ENCODE measurements at regions not wholly inside any gene's neighbourhood (a gene's known extent, or its start where the extent isn't known, plus 50 kb on each side); places are given as distances from the start of the nearest gene placed in this dataset.

DNA sequence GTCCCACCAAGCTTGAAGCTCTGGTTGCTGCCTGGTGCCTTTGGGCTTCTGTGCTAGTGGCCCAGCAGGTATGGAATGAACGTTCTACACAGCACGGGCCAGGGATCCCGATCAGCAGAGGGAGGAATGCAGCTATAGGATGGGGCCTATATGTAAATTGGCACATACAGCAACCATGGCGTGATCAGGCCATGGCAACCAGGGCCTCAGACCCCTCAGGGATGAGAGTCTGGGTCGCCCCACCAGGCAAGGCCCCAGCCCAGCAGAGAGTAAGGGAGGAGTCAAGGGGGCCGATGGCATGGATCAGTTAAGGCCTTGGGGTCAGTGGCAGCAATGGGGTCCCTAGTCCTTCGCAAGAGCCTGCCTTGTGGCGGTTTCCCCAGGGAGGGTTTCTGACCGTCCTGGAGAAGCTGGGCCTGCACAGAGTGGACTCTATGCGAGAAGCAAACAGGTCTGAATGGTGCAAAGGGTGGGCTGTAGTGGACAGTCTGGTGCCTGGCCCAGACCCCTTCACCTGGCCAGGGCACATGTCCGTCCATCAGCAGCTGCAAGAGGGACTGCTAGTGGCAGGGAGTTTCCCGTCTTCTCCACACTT, 98.2 kb upstream of the SLC22A11 start:
- no peak for DNase-seq (ENCODE audit: low spot score)

DNA sequence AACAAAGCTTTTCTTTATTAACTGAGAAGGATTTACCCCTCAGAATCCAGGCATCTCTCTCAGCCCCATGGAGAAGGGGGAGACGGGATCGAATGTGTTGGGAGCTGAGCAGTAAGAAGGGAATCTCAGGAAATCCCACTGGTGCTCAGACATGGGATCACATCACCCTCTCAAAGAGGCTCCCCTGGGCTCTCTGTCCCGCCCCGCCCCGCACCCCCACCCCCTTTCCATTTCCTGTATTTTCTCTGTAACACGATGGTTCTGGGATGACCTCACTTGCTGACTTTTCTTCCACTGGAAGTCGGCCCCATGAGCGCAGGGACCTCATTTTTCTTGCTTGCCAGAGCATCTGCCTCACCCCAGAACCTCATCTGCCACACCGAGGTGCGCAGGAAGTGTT, 96.7 kb upstream of the SLC22A11 start:
- DNase-seq (ENCODE audit: low spot score), result no peak

DNA sequence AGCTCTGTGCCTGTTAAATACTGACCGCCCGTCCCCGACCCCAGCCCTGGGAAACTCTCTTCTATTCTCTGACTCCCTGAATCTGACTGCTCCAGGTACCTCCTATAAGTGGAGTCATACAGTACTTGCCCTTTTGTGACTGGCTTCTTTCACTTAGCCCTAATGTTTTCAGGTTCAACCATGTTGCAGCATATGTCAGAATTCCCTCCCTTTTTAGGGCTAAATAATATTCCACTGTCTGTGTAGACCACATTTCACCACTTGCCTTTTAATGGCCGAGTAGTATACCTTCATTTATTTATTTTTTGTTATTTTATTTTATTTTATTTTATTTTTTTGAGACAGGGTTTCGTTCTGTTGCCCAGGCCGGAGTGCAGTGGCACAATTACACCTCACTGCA, 96.1 kb upstream of the SLC22A11 start:
- no peak for DNase-seq (ENCODE audit: low spot score)

DNA sequence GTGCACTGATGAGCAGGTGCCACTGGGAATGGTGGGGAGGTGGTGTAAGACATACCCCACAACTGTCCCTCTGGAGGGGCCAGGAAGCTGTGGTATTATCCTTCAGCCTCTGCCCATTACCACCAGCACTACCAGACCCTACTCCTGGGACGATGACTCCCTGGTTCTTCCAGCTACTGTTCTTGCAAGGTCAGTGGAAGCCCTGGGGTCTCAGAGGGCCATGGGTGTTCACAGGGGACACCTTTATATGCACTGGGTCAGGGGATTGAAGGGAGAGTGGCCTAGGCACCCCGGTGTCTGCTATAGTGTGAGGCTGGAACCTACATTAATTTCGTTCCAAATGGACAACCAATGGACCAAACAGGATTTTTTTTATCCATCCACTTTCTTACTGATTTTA, 94.7 kb upstream of the SLC22A11 start:
- DNase-seq (ENCODE audit: low spot score), result no peak

DNA sequence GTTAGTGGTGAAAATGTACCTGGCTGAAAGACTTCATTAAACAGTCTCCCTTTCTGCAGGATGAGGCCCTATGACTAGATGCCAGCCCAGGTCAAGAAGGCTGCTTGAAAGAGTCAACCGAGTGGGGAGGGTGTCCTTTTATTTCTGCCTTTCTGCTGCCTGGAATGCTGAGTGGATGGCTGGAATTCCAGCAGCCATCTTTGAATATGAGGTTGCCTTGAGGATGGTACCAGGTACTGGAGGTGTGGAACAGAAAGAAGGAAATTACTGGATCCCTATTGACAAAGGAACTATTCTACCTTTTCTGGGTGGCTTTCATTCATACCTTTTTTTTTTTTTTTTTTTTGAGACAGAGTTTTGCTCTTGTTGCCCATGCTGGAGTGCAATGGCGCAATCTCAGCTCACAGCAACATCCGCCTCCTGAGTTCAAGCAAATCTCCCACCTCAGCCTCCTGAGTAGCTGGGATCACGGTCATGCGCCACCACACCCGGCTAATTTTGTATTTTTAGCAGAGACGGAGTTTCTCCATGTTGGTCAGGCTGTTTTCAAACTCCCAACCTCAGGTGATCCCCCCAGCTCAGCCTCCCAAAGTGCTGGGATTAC, 89.5 kb upstream of the SLC22A11 start:
- DNase-seq (ENCODE audit: low spot score), result no peak

DNA sequence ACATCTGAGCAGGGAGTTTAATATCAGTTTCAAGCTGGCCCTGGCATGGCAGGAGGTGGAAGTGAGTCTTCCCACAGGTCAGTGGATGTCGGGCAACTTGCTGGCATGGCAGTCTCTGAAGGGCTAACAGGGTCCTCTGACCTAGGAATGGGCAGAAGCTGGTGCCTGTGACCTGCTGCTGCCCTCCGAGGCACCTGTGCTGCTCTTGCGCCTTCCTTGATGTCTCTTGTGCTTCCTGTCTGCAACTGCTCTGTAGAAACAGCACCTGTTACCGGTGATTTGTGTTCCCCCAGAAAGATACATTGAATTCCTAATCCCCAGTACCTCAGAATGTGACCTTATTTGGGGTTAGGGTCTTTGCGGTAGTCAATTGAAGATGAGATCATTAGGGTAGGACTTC, 86.5 kb upstream of the SLC22A11 start:
- no peak for DNase-seq (ENCODE audit: low spot score)

DNA sequence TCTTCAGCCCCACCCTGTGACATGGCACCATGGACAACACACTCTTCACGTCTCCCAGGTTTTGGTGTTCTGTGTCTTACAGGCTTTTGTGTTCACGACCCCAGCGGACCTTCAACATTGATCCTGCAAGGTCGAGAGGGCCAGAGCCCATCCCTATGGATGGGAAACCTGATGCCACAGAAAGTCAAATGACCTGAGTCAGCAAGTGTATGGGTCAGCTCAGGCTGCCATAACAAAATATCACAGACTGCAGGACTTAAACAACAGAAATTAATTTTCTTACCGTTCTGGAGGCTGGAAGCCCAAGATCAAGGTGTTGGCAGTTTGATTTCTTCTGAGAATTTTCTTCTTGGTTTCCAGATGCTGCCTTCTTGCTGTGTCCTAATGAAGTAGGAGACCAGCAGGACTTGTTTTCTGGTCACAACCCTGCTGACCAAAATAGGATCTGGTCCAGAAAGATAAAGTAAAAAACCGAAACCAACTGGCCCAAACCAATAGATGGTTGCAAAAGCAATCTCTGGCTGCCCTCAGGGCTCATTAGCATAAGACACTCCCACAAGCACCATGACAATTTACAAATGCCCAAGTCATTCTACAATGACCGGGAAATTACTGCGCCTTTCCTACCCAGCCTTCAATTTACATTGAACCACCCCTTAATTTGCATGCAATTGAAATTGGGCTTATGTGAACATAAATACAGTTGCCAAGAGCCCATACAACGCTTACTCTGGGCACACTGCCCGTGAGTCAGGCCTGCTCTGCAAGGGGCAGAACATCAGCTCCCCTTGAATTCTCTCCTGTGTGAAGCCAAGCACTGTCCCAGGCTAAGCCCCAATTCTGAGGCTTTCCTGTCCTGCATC, 82.9 kb upstream of the SLC22A11 start:
- DNase-seq (ENCODE audit: low spot score), result no peak

DNA sequence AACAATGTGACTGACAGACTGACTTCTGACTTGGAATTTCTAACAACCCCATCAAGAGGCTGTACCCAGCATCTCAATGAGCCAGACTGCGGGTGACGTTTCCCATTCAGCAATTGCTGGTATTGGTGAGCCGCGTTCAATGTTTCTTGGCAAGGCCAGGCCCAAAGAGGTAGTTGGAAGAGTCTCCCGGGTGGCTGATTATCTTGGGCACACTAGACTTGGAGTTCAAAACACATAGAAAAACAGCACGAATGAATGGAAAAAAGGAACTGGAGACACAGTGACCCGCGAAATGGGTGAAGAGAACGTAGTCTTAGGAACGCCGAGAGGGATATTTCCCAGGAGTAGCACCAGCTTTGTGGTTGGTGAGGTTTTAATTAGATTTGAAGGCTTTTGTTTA, 81.1 kb upstream of the SLC22A11 start:
- DNase-seq (ENCODE audit: low spot score), result no peak

DNA sequence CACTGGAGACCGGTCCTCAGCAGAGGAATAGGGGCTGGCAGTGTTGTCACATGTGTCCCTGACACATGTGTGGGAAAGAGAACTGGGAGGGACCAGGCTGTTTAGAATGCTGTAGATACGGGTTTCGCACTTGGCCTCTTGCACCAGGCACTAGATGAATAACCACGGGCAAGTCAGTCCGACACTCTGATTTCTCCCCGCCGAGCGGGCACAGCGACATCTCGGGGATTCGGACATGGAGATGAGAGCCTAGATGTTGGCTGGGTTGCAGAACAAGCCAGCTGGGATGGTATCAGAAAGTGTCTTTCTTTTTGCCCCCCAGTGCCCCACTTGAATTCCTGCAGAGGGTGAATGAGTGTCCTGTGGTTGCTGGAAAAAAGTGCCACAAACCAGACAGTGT, 80.6 kb upstream of the SLC22A11 start:
- DNase-seq (ENCODE audit: low spot score), result no peak

DNA sequence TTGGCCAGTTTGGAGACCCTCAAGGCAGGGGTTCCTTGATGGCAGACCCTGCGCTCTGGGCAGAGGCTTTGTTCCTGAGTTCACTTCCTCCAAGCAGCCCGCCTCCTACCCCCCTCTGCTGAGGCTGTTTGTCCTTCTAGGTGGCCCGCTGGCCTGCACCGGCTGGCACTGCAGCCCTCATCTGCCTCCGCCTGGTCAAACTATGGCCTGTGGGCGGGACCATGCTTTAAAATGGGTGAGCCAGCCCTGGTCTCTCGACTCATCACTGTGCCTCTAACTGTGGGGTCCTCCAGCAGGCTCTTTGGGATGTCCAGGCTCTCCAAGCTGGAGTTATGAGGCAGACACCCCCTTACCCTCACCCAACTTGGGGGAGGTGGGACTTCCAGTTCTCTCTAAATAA, 78.9 kb upstream of the SLC22A11 start:
- no peak for DNase-seq (ENCODE audit: low spot score)

DNA sequence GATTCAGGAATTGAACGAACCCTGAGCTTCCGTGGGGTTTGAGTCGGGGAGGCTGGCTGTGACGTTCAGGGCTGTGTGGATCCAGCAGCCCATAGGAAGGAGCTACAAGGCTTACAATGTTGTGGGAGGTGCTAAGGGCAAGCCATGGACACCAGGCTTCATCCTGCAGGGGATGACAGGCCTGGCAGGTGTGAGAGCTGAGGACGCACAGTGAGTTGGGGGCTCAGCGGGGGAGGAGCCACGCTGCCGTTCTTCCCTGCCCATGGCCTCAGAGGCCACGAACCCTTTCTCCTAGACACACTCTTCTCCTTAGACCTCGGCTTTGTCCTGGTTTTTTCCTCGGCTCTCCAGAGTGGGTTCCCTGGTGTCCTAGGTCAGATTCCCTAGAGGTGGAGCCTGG, 78.1 kb upstream of the SLC22A11 start:
- no peak for DNase-seq (ENCODE audit: low spot score)

DNA sequence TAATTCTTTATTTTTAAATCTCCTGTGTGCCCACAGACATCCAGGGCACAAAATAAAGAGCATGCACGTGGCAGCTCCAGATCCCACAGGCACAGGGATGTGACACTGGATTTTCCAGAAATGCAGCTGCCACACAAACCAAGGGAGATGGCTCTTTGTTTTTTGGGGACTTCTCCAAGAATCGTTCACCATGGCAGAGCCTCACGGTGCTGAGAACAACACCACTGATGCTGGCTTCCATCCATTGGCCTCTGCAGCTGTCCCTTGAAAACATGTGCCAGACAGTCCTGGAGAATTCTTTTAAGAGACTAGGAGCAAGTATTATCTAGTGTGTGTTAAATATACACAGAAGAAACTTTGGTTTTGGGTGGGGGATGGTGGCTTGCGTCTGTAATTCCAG, 73.2 kb upstream of the SLC22A11 start:
- DNase-seq (ENCODE audit: low spot score), result no peak

DNA sequence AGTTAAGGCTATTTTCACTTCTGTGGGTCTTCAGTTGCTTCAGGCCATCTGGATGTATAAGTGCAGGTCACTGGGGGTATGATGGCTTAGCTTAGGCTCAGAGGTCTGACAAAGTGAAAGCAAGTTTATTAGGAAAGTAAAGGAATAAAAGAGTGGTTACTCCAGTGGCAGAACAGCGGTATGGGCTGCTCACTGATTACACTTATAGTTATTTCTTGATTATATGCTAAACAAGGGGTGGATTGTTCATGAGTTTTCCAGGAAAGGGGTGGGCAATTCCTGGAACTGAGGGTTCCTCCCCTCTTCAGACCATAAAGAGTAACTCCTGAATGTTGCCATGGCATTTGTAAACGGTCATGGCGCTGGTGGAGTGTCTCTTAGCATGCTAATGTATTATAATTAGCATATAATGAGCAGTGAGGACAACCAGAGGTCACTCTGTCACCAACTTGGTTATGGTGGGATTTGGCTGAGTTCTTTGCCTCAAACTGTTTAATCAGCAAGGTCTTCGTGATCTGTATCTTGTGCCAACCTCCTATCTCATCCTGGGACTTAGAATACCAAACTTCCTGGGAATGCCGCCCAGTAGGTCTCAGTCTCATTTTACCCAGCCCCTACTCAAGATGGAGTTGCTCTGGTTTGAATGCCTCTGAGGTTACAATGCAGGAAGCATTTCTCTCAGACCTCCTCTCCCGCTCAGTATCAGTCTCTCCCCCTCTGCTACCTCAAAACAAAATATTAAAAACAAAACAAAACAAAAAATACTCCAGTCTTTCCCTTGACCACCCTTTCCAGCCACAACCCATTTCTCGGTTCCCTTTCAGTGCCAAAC, 71.3 kb upstream of the SLC22A11 start:
- DNase-seq (ENCODE audit: low spot score), result no peak

DNA sequence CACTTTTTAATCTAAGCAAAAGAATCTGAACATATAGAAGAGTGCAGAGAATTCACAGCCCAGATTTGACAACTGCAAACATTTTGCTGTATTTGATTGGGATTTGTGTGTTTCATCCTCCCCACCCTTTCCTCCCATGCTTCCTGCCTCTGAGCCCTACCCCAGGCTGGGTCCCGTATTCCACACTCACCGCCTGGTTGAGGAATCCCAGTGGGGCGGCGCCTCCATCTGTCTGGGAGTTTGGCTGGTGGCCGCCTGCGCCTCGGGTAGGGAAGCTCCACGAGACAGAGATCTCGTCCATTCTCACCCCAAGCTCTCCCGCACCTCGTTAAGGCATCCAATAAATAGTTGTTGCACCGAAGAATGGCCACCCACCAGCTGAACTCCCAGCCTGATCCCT, 70.7 kb upstream of the SLC22A11 start:
- DNase-seq (ENCODE audit: low spot score), result no peak

DNA sequence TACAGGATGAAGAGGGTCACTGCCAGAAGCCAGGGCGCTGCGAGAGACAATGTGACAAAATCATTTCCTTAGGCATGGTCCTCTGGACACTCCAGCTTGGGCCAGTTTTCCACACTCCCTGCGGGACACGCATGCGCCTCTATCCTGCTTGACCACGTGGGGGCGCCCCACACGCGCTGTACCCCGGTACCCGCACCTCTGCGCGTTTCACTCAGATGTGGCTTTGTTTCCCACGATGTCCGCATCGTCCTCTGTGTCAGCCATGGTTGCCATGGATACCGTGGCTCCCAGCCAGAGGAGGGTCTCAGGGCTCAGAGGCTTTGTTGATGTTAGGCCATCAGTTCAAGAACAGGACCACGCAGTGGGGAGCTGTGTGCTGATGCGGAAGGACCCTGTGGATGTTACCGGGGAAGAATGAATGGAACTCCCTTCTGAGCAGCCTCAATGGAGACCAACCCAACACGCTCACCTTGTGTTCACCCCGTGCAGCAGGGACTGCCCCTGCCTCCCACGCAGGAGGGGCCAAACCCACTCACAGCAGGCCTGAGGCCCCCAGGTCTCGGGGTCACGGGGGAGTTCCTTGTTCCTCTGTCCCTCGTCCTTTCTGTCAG, 65.8 kb upstream of the SLC22A11 start:
- DNase-seq (ENCODE audit: low spot score), result peak; percentile 27

DNA sequence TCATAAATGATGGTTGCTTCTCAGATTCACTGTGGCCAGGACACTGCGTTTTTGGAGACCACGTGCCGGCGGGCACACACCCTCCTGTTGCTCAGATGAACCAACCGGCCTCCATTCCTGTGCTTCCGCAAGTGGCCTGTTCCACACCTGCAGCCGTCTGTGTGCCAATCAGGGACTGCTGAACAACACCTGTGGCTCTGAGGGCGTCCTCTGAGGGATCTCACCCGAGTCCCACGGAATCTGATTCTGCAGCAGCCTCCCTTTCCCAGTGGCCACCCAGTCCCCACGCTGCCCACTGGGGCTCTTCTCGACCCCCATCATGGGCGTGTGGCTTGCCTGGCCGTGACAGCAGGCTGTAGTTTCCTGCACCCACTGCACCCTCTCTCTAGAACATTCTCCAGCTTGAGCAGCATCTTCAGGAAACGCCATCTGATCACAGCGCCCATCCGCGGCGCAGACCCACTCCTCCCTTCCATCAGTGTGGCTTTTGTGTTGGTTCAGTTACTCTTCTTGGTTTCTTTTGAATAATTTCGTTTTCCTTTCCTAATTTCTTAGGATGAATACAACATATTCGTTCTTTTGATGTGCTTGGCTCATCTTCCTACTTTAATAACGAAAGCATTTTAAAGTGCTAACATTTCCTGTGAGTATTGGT, 65.1 kb upstream of the SLC22A11 start:
- DNase-seq (ENCODE audit: low spot score), result no peak

DNA sequence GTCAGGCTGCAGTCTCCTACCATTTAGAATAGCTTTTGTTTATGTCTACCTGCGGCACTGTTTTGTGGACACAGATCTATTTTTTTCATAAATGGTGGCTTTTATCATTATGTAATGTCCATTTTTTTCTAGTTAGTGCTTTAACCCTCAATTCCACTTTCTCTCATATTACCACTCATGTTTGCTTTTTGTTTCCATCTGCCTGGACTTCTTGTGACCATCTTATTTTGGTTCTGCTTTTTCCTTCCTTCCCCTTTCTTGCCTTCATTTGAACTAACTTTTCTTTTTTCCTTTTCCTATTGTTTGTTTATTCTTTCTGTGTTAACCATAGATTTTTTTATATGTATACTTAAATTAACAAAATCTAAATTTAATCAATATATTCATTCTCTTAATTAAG, 63.2 kb upstream of the SLC22A11 start:
- DNase-seq (ENCODE audit: low spot score), result no peak

DNA sequence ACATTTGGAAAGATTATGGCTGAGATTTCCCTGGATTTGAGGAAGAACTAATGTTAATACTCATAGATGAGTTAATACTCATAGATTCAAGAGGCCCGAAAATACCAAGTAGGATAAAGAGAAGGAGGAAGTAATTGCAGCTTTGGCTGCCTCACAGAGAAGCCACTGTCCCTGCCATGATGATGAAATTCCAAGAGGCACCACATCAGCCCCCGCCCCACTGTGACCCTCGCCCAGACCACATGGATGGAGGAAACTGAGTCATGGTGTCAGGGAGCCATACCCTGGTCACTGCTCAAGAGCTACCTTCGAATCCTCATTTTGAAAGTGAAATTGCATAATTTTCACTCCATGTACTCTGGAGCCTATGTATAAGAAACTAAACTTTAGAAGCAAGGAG, 57.6 kb upstream of the SLC22A11 start:
- DNase-seq (ENCODE audit: low spot score), result no peak

DNA sequence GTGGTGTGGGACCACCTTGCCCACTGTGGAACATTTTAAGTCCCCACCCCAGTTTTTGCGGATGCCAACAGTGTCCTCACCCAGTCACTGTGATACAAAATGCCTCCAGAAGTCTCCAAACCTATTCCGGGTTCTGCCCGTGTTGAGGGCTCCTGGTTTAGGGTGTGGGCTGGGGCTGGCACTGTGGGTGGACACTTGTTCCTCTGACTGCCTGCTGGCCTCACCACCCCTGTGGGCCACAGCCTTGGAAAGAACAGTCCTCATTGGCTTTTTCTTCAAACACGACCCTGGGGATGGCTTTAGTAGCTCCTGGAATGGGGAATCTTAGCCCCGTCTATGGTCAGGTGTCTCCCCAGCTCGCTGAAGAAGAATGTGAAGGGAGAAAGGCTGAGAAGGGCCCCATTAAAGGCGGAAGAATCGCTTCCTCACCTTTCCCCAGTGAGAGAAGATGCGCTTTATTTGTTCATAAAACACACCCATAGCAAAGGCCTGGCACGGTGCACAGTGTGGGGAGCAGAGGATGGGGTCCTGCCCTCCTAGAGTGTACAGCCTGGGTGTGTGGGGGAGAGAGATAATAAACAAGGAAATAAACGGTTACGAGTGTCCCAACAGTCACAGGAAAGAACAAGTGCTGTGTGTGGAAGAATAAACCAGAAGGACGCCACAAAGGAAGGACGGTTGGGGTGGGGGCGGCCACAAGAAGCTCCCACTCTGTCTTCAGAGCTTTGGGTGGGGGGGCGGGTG, 56.3 kb upstream of the SLC22A11 start:
- no peak for DNase-seq (ENCODE audit: low spot score)

DNA sequence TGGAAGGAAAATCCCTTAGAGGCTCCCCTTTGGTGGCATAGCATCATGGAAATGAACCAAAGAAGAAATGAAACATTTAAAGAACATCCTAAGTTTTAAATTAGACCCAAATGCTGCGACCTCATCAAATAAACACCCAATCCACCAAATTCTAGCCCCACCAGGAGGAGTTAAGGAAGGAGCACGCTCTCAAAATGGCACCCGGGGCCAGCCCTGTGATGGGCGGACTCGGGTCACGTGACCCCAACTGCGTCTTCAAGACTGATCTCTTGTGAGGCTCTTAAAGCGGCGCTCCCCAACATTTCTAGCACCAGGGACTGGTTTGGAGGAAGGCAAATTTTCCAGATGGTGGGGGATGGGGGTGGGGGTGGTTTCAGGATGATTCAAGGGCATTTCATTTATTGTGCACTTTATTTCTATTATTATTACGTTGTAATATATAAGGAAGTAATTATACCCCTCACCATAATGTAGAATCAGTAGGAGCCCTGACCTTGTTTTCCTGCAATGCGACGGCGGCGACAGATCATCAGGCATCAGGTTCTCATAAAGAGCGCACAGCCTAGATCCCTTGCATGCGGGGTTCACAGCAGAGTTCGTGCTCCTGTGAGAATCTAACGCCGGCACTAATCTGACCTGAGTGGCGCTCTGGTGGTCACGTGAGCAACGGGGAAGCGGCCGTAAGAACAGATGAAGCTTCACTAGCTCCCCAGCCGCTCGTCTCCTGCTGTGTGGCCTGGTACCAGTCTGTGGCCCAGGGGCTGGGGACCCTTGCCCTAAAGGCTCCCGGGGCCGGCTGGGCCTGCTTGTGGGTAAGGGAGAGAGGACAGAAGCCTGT, 55.3 kb upstream of the SLC22A11 start:
- peak; percentile 10 for DNase-seq (ENCODE audit: low spot score)
